ENCODE measurements at regions not wholly inside any gene's neighbourhood (a gene's known extent, or its start where the extent isn't known, plus 50 kb on each side); places are given as distances from the start of the nearest gene placed in this dataset.

- DNase-seq (ENCODE audit: low read depth in 1 of 2, low spot score in 2 of 2), result no peak
- no peak overlapping the region for H4K91ac ChIP-seq (replicated peaks; ENCODE audit: insufficient read length, low read length)
- H3K4ac ChIP-seq (replicated peaks; ENCODE audit: insufficient read length, low read depth, low read length), result no peak overlapping the region
- H3K36me3 ChIP-seq (ENCODE audit: control insufficient read depth in 2 of 4, insufficient read depth in 4 of 4, low read length in 3 of 4), result no peaks in the 10 kb centered on the region
- CTCF ChIA-PET (ENCODE audit: partially characterized antibody), result no interaction called here
- H3K79me1 ChIP-seq (ENCODE audit: low read depth, low read length), result no peaks in the 10 kb centered on the region
- H2AK5ac ChIP-seq (ENCODE audit: low read depth, low read length), result no peak overlapping the region
- TF ChIP-seq ATF2 (IDR thresholded peaks at IDR 0.05; ENCODE audit: low read length), result no peak
- TF ChIP-seq CHD2 (IDR thresholded peaks at IDR 0.05; ENCODE audit: low read length), result no peak
- TF ChIP-seq GTF2F1 (IDR thresholded peaks at IDR 0.05; ENCODE audit: borderline replicate concordance, low read depth, low read length), result no peak
- no peak for TF ChIP-seq SP4 (IDR thresholded peaks at IDR 0.05; ENCODE audit: low read length)
- no peak for TF ChIP-seq POLR2AphosphoS5 (IDR thresholded peaks at IDR 0.05; ENCODE audit: low read depth, low read length)
- no peak for TF ChIP-seq EP300 (IDR thresholded peaks at IDR 0.05; ENCODE audit: borderline replicate concordance in 1 of 2, low read depth in 2 of 2, low read length in 2 of 2)
- TF ChIP-seq FOSL1 (IDR thresholded peaks at IDR 0.05; ENCODE audit: insufficient read depth, low read depth, low read length), result no peak
- no peak for TF ChIP-seq BRCA1 (IDR thresholded peaks at IDR 0.05; ENCODE audit: low read depth, low read length)
- no peak for TF ChIP-seq GABPA (IDR thresholded peaks at IDR 0.05; ENCODE audit: borderline replicate concordance, insufficient read depth, low read length)
- no peak overlapping the region for H4K8ac ChIP-seq (ENCODE audit: extremely low read depth, insufficient read depth, low read length)
- no peak overlapping the region for H2BK15ac ChIP-seq (ENCODE audit: low read length)
- no peak overlapping the region for H3K4me3 ChIP-seq (ENCODE audit: extremely low read depth in 1 of 4, insufficient read depth in 2 of 4, low read depth in 3 of 4, low read length in 4 of 4)
- no peak overlapping the region for H3K14ac ChIP-seq (ENCODE audit: insufficient read length)
- no peak overlapping the region for H2BK5ac ChIP-seq (ENCODE audit: low read depth, low read length)
- no peaks in the 10 kb centered on the region for H3K23me2 ChIP-seq (ENCODE audit: low read depth, low read length)
- 96% methylated on average over 3 of the region's 3 CpGs; no CpG with 5 or more reads in 1 of the 2 experiments for WGBS, 2 experiments (ENCODE audit: extremely low coverage in 1 of 2, insufficient coverage in 1 of 2, insufficient read length in 1 of 2, insufficient replicate concordance in 2 of 2, low coverage in 1 of 2, low lambda C conversion rate in 2 of 2, missing lambda C conversion rate in 1 of 2)
- POLR2A ChIA-PET (ENCODE audit: partially characterized antibody), result no interaction called here
- H4K5ac ChIP-seq (ENCODE audit: insufficient read length, low read depth, low read length), result no peak overlapping the region
- H3K4me2 ChIP-seq (ENCODE audit: insufficient read depth in 1 of 2, low read depth in 2 of 2, low read length in 2 of 2), result no peak overlapping the region
- H2BK120ac ChIP-seq (replicated peaks; ENCODE audit: low read depth, low read length), result no peak overlapping the region
- H2AFZ ChIP-seq (ENCODE audit: low read length), result no peak overlapping the region
- H3K56ac ChIP-seq (replicated peaks; ENCODE audit: insufficient read length, low read depth, low read length), result no peak overlapping the region
- no peak overlapping the region for H3K18ac ChIP-seq (ENCODE audit: extremely low read depth, low read length)
- H3K23ac ChIP-seq (ENCODE audit: insufficient read length), result no peak overlapping the region
- no peak for FAIRE-seq
- no peaks in the 10 kb centered on the region for H3K4me1 ChIP-seq (replicated peaks in 1 of 4; ENCODE audit: control insufficient read depth in 3 of 4, insufficient read depth in 4 of 4, low read length in 3 of 4)
- H2BK12ac ChIP-seq (ENCODE audit: low read depth, low read length), result no peak overlapping the region
- H4K20me1 ChIP-seq (replicated peaks in 1 of 2; ENCODE audit: control insufficient read depth in 1 of 2, insufficient read depth in 2 of 2, low read length in 2 of 2), result no peaks in the 10 kb centered on the region
- no peaks in the 10 kb centered on the region for H3K9me3 ChIP-seq (ENCODE audit: insufficient read depth in 2 of 2, low read depth in 1 of 2, low read length in 1 of 2)
- H2BK20ac ChIP-seq (ENCODE audit: low read length), result no peak overlapping the region
- no peak overlapping the region for H3K27ac ChIP-seq (ENCODE audit: low read depth, low read length)
- no peaks in the 10 kb centered on the region for H3K79me2 ChIP-seq (ENCODE audit: control insufficient read depth in 1 of 2, insufficient read depth in 2 of 2, low read length in 2 of 2)
- H3K9ac ChIP-seq (replicated peaks in 1 of 4; ENCODE audit: extremely low read depth in 1 of 4, low read depth in 3 of 4, low read length in 3 of 4), result no peak overlapping the region
- H3K27me3 ChIP-seq (replicated peaks in 1 of 4; ENCODE audit: control insufficient read depth in 3 of 4, extremely low read depth in 1 of 4, insufficient read depth in 3 of 4, low read length in 3 of 4), result no peaks in the 10 kb centered on the region
Observed at GRCh38 chr13:103859952-103860351, 793.7 kb upstream of the SLC10A2 start.
